Type B pancreatic cell (in vitro differentiated cells): ENCODE measurements at regions not wholly inside any gene's neighbourhood (a gene's known extent, or its start where the extent isn't known, plus 50 kb on each side); places are given as distances from the start of the nearest gene placed in this dataset.
"Not testable (repeated sequence)": the region's sequence is repeated elsewhere in the genome, so short reads cannot be mapped to it uniquely, and the experiment has no call there.

ENCODE experiments used
- DNase-seq: peaks from one replicate; pipeline ENCODE4 v3.0.0; 2021; ENCODE audit warnings: mixed read lengths; ENCODE audit not compliant: unreplicated experiment; ENCODE audit errors: extremely low spot score
- H3K27ac Mint-ChIP-seq: 2 replicates; pipeline ENCODE4 v1.8.0; 2021; ENCODE audit warnings: mild to moderate bottlenecking, mixed read lengths
- H3K27me3 Mint-ChIP-seq: 2 replicates; pipeline ENCODE4 v1.8.0; 2021; ENCODE audit warnings: mixed read lengths
- H3K36me3 Mint-ChIP-seq: 2 replicates; pipeline ENCODE4 v1.8.0; 2021; ENCODE audit warnings: mixed read lengths
- H3K4me1 Mint-ChIP-seq: one replicate; pipeline ENCODE4 v1.8.0; 2021; ENCODE audit warnings: mixed read lengths; ENCODE audit not compliant: unreplicated experiment
- H3K4me3 Mint-ChIP-seq: 2 replicates; pipeline ENCODE4 v1.8.0; 2021; ENCODE audit warnings: mild to moderate bottlenecking, mixed read lengths
- H3K9me3 Mint-ChIP-seq: 2 replicates; pipeline ENCODE4 v1.8.0; 2021; ENCODE audit warnings: mixed read lengths
- TF ChIP-seq, protein P1 (sequence below): fragments of 200-600 bp; sonication (generic); conservative IDR thresholded peaks from 2 replicates; pipeline ENCODE4 v1.5.0; 2021; ENCODE audit warnings: antibody characterized with exemption, mild to moderate bottlenecking

DNA sequence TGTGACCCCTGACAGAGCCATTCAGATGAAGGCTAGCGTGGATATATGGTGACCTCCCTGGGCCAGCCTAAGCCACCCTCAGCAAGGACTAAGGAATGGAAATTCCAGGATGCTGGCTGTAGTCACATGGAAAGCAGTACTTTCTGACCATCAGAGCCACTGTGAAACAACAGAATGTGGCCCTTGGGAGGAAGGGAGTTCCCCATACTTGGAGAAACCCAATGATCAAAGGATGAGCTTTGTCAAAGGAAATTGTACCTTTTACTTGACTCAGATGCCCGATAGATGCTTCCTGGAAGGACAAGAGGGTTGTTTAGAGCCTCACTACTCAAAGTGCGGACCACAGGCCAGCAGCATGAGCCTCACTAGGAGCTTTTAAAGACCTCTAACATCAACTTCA, 484.5 kb upstream of the PROK2 start:
- no peak for DNase-seq
- TF ChIP-seq, protein P1, sequence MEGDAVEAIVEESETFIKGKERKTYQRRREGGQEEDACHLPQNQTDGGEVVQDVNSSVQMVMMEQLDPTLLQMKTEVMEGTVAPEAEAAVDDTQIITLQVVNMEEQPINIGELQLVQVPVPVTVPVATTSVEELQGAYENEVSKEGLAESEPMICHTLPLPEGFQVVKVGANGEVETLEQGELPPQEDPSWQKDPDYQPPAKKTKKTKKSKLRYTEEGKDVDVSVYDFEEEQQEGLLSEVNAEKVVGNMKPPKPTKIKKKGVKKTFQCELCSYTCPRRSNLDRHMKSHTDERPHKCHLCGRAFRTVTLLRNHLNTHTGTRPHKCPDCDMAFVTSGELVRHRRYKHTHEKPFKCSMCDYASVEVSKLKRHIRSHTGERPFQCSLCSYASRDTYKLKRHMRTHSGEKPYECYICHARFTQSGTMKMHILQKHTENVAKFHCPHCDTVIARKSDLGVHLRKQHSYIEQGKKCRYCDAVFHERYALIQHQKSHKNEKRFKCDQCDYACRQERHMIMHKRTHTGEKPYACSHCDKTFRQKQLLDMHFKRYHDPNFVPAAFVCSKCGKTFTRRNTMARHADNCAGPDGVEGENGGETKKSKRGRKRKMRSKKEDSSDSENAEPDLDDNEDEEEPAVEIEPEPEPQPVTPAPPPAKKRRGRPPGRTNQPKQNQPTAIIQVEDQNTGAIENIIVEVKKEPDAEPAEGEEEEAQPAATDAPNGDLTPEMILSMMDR, result no peak
- H3K36me3 Mint-ChIP-seq, result no peaks in the 10 kb centered on the region
- H3K27ac Mint-ChIP-seq, result peak overlapping the region; percentile 83
- no peaks in the 10 kb centered on the region for H3K9me3 Mint-ChIP-seq
- peaks cover 58% of the 10 kb centered on the region for H3K4me1 Mint-ChIP-seq
- no peak overlapping the region for H3K4me3 Mint-ChIP-seq
- H3K27me3 Mint-ChIP-seq, result no peaks in the 10 kb centered on the region

DNA sequence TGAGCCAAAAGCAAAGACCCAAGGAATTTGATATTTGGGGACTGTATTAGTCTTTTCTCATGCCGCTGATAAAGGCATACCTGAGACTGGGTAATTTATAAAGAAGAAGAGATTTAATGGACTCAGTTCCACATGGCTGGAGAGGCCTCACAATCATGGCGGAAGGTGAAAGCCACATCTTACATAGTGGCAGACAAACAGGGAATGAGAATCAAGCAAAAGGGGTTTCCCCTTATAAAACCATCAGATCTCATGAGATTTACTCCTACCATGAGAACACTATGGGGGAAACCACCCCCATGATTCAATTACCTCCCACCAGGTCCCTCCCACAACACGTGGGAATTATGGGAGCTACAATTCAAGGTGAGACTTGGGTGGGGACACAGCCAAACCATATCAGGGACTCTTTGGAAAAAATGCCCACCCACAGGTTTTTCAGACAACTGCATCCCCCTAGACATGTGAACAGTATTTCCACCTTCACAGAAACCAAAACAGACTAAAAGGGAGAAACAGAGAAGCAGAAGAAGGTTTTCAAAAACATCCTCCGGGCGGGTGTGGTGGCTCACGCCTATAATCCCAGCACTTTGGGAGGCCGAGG, 482.1 kb upstream of the PROK2 start:
- not testable (repeated sequence) for H3K36me3 Mint-ChIP-seq, H3K27ac Mint-ChIP-seq, H3K9me3 Mint-ChIP-seq, DNase-seq, H3K27me3 Mint-ChIP-seq, H3K4me3 Mint-ChIP-seq
- H3K4me1 Mint-ChIP-seq, result peaks cover 47% of the 10 kb centered on the region

DNA sequence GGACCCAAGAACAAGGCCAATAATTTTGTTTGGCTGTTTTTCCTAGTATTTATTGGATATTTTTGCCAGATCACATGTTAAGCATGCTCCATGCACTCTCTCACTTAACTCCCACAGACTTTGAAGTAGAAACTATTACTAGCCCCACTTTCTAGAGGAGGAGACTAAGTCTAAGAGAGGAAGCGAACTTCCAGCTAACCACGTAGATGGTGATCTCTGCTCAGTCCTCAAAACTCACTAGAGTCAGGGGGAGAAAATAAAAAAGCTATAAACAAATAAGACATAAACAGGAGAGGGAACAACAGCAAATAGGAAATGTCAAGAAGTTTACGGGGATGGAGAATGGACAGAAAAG, 481.0 kb upstream of the PROK2 start:
- DNase-seq, result no peak
- H3K27ac Mint-ChIP-seq, result no peak overlapping the region
- TF ChIP-seq, protein P1, result no peak
- H3K4me3 Mint-ChIP-seq, result no peak overlapping the region
- H3K9me3 Mint-ChIP-seq, result no peaks in the 10 kb centered on the region
- no peaks in the 10 kb centered on the region for H3K27me3 Mint-ChIP-seq
- H3K4me1 Mint-ChIP-seq, result peaks cover 42% of the 10 kb centered on the region
- H3K36me3 Mint-ChIP-seq, result no peaks in the 10 kb centered on the region

DNA sequence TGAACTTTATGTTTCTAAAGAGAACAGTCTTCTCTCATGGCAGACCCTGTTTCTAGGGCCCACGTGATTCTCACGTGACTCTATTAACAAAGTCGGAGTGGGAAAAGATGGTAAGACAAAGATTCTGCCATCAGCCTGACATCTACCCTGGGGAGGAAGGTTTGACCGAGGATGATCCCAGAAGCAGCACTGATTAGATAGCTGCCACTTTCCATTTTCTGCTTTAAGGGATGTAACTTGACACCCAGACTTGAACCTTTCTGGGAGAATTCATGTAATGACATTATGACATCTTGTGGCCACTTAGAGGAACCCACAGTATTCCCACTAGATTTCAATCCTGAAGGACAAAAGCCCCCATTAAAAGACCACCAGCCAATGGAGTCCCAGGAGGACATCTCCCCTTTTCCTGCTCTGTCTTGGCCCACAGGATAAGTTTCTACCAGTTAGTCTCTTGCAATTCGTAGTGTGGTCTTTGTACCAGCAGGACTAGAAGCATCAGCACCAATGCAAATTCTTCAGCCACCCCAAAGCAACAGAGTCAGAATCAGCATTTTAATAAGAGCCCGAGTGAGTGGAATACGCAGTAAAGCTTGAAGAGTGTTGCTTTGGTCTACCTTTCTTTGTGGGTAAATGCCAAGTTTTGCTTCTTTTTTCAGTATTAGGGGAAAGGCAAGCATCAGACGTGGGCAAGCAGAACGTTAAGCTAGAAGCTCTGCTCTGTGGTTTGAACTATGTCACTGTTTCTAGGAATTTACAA, 480.5 kb upstream of the PROK2 start:
- no peak for DNase-seq
- H3K36me3 Mint-ChIP-seq, result no peaks in the 10 kb centered on the region
- H3K4me3 Mint-ChIP-seq, result no peak overlapping the region
- H3K27me3 Mint-ChIP-seq, result peaks cover under 1% of the 10 kb centered on the region
- no peak overlapping the region for H3K27ac Mint-ChIP-seq
- peaks cover 39% of the 10 kb centered on the region for H3K4me1 Mint-ChIP-seq
- TF ChIP-seq, protein P1, result peak; percentile 62
- H3K9me3 Mint-ChIP-seq, result no peaks in the 10 kb centered on the region

DNA sequence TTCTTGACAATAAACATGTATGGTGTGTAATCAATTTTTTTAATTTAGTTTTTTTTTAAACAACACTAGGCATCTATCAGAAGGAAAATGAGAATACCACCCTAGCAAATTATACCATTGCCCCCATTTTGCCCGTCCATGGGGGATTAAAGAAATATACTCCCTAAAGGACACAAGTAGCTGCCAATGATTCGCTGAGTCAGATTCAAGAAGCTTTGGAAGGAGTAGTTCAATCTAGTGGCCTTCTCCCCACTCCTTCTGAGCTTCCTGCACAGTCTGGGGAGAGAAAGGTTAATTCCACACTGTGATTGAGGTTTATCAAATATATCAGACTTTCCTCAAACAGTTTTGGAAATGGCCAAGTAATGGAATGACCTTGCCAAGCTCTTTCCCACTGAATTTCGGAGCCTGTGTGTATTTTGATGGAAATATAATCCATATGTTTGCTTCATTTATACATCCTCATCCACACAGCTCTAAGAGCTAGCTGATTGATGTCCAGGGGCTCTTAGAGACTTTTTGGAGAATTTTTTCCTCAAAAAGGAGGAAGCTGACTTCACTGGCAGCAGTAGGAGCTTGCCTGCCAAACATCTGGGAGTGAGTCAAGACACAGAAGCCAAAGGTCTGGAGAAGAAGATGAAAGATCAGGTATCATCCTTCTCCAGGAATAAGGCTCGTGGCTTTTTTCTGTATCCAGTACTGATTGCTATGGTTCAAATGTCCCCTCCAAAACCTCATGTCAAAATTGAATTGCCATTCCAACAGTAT, 478.5 kb upstream of the PROK2 start:
- DNase-seq, result no peak
- TF ChIP-seq, protein P1, result no peak
- Mint-ChIP-seq H3K36me3 (no peaks in the 10 kb centered on the region), H3K27ac (no peak overlapping the region), H3K9me3 (peaks cover 1% of the 10 kb centered on the region), H3K4me3 (no peak overlapping the region), H3K4me1 (peaks cover 23% of the 10 kb centered on the region), H3K27me3 (peaks cover 7% of the 10 kb centered on the region)

DNA sequence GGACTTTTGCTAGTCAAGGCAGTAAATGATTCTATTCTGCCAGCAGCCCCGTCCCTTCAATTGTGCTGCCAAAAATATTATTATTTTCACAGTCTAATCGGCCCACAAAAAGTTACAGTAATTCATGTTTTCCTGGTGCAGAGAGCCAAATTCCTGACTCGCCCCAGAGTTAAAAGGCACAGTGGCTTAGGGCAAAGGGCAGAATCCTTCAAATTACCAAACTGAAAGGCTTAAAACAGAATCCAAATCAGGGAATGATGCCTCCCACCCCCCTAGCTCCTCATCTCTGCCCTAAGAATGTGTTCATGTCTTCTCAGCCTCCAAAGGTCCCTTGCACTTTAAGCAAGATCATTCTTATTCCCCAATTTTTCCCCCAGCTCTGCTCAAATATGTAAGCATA, 477.8 kb upstream of the PROK2 start:
- peaks cover 7% of the 10 kb centered on the region for H3K27me3 Mint-ChIP-seq
- no peak overlapping the region for H3K27ac Mint-ChIP-seq
- H3K9me3 Mint-ChIP-seq, result peaks cover 5% of the 10 kb centered on the region
- no peak for DNase-seq
- H3K4me1 Mint-ChIP-seq, result peaks cover 23% of the 10 kb centered on the region
- H3K36me3 Mint-ChIP-seq, result no peaks in the 10 kb centered on the region
- H3K4me3 Mint-ChIP-seq, result no peak overlapping the region
- TF ChIP-seq, protein P1, result no peak
